Kidney (tissue), 13 donors: ENCODE measurements at regions not wholly inside any gene's neighbourhood (a gene's known extent, or its start where the extent isn't known, plus 50 kb on each side); places are given as distances from the start of the nearest gene placed in this dataset.

Experiments used
- DNase-seq, 5 donors: peaks; one replicate each; pipeline ENCODE4 v3.0.0-alpha.2; 2013 to 2020
- FAIRE-seq: peaks from 2 replicates; lab custom pipeline; 2012; peaks lifted over from hg19 to GRCh38; lab: Jason Lieb, UNC
- H3K27ac ChIP-seq, 2 donors: one replicate each; pipeline ENCODE4 v1.7.0; 2013; ENCODE audit warnings: low read depth in 2 of 2, low read length in 2 of 2, inconsistent platforms in 1 of 2
- H3K27me3 ChIP-seq: one replicate; pipeline ENCODE4 v1.7.1; 2013; ENCODE audit warnings: low read length, inconsistent platforms; ENCODE audit not compliant: control insufficient read depth, insufficient read depth
- H3K36me3 ChIP-seq, 3 donors: one replicate each; pipeline versions ENCODE4 v1.7.0 to v1.7.1; 2013; ENCODE audit warnings: low read length in 3 of 3, control low read depth in 1 of 3, inconsistent platforms in 1 of 3; ENCODE audit not compliant: insufficient read depth in 3 of 3, control insufficient read depth in 2 of 3
- H3K4me1 ChIP-seq, 3 donors: one replicate each; pipeline versions ENCODE4 v1.7.0 to v1.7.1; 2013; ENCODE audit warnings: low read length in 3 of 3, inconsistent platforms in 1 of 3, low read depth in 1 of 3; ENCODE audit not compliant: control insufficient read depth in 2 of 3, insufficient read depth in 2 of 3
- H3K4me3 ChIP-seq, 3 donors: one replicate each; pipeline versions ENCODE4 v1.7.0 to v1.8.1; 2013; ENCODE audit warnings: low read length in 3 of 3, control low read depth in 1 of 3, inconsistent platforms in 1 of 3
- H3K9ac ChIP-seq, 3 donors: one replicate each; pipeline versions ENCODE4 v1.7.0 to v1.7.1; 2013; ENCODE audit warnings: low read length in 3 of 3, control low read depth in 1 of 3, inconsistent platforms in 1 of 3
- H3K9me3 ChIP-seq, 3 donors: one replicate each; pipeline versions ENCODE4 v1.7.0 to v1.7.1; 2013; ENCODE audit warnings: low read length in 3 of 3, control low read depth in 1 of 3, inconsistent platforms in 1 of 3; ENCODE audit not compliant: control insufficient read depth in 2 of 3, insufficient read depth in 1 of 3
- CTCF ChIP-seq: IDR thresholded peaks from 3 replicates; pipeline ENCODE4 v1.5.1; 2012; ENCODE audit warnings: mild to moderate bottlenecking, moderate library complexity, borderline replicate concordance; ENCODE audit not compliant: insufficient read depth; ENCODE audit errors: extremely low read depth
- intact Hi-C: fragments of 100-400 bp; cut with DNase I; formaldehyde crosslinking; loops from one replicate; pipeline ENCODE4 v1.11.1; 2022
- donor health status: control.
- donor health status: control.
- donor health status: control.
- donor health status: control.
- donor health status: control.
- donor health status: DM: yes; HTN: yes; CAD: no.
- donor health status: Normal renal cell carcinoma (clear cell type).

DNA sequence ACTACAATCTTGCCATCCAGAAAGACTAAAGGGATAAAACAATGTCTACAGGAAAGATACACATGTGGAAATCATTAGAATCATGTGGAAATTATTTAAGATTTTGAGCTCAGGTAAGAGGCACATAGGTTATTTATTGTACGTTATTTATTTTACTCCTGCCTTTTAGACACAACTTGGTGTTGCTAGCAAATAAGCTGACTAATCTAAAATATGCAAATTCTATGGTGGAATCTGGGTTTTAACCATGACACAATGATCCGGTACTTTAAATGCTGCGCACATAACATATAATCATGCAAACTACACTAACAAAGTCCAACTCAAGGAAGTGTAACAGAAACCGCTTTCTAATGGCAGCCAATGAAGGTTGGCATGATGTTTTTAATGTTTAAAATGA is 112.5 kb downstream of the IFI44 start:
- no peaks in the 10 kb centered on the region for H3K27me3 ChIP-seq
- intact Hi-C loops = no loop called here
- no peak for TF ChIP-seq CTCF
- no peaks in the 10 kb centered on the region for H3K36me3 ChIP-seq
- H3K4me3 ChIP-seq = no peak overlapping the region
- H3K4me1 ChIP-seq = no peaks in the 10 kb centered on the region
- H3K9me3 ChIP-seq = no peaks in the 10 kb centered on the region
- no peak overlapping the region for H3K9ac ChIP-seq
- H3K27ac ChIP-seq = no peak overlapping the region
- no peak for FAIRE-seq
- no peak for DNase-seq

- Histone ChIP-seq H3K36me3 (no peaks in the 10 kb centered on the region), H3K9me3 (no peaks in the 10 kb centered on the region), H3K4me3 (no peak overlapping the region), H3K27ac (no peak overlapping the region), H3K4me1 (no peaks in the 10 kb centered on the region), H3K27me3 (no peaks in the 10 kb centered on the region), H3K9ac (no peak overlapping the region)
- no peak for FAIRE-seq
- TF ChIP-seq CTCF = no peak
- DNase-seq = no peak
- intact Hi-C loops = no loop called here
Measured at GRCh38 chr1:78765489-78765888, 115.9 kb downstream of the IFI44 start.

DNA sequence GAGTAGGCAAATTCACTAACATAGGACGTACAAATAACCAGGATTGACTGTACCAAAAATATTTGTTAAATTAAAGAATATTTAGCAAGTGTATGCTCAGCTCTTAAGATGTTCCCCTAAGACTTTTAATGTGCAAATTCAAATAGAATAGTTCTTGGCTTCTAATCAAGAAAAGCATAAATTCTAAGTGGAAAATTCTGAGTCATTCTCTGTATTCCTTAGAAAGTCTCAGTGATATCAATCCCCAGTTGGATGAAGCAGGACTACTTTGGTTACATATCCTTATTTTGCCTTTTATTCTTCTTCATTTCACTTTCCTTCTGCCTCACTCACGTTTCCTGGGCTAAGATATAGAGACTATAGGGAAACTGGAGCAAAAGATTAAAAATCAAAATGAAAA is 130.2 kb downstream of the IFI44 start:
- H3K27me3 ChIP-seq = no peaks in the 10 kb centered on the region
- intact Hi-C loops = no loop called here
- no peaks in the 10 kb centered on the region for H3K4me1 ChIP-seq
- no peak overlapping the region for H3K27ac ChIP-seq
- no peak overlapping the region for H3K9ac ChIP-seq
- no peaks in the 10 kb centered on the region for H3K36me3 ChIP-seq
- H3K9me3 ChIP-seq = no peaks in the 10 kb centered on the region
- no peak for DNase-seq
- FAIRE-seq = no peak
- no peak for TF ChIP-seq CTCF
- H3K4me3 ChIP-seq = no peak overlapping the region

DNA sequence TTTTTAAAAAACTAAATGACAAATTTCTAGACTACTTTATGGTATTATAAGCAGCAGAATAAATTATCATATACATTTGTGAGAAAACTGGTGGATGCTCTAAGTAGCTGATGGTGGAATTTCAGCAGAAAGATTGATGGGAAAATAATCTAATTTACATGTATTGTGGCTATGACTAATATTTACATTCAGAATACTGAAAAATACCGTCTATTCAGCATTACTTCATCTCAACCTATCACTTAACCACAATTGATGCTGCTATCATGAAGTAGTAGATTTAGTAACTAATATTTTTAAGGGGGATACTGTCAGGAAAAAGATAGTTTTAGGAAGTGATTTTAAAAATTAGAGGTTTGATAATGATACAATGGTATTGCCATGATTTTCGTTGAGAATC is 137.9 kb downstream of the IFI44 start:
- Histone ChIP-seq H3K4me1 (no peaks in the 10 kb centered on the region), H3K36me3 (no peaks in the 10 kb centered on the region), H3K9ac (no peak overlapping the region), H3K4me3 (no peak overlapping the region), H3K9me3 (no peaks in the 10 kb centered on the region), H3K27me3 (no peaks in the 10 kb centered on the region), H3K27ac (no peak overlapping the region)
- FAIRE-seq = no peak
- DNase-seq = no peak
- intact Hi-C loops = no loop called here
- TF ChIP-seq CTCF = no peak
